ENCODE measurements at regions not wholly inside any gene's neighbourhood (a gene's known extent, or its start where the extent isn't known, plus 50 kb on each side); places are given as distances from the start of the nearest gene placed in this dataset.

DNA sequence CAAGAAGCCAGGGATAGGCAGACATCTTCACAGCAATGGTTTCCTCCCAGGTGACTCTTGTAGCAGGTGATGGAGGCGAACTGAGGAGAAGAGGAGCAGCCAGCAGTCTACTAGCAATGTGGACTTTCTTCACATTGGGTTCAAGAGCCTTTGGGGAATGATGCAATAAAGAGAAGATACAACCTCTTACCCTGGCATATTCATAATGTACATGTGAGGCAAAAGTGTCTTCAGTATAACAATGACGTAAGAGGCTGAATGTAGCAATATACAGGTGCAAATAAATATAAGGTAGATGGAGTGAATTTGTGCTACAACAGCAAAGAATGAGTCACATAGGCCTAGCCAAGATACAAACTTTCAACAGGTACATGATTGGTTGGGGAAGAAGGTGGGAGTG is 70.9 kb upstream of the SOX9 start:
- Histone ChIP-seq H3K4me1 (ENCODE audit: control insufficient read depth, insufficient read depth, low read length) (no peaks in the 10 kb centered on the region), H4K8ac (ENCODE audit: low read depth in 2 of 2, low read length in 2 of 2) (no peak overlapping the region), H4K5ac (ENCODE audit: low read depth, low read length) (no peak overlapping the region), H4K20me1 (ENCODE audit: insufficient read depth, low read length) (no peaks in the 10 kb centered on the region), H3K9me3 (ENCODE audit: control insufficient read depth, insufficient read depth, low read length) (no peaks in the 10 kb centered on the region), H3K27ac (ENCODE audit: insufficient read depth, low read length) (no peak overlapping the region), H3K56ac (ENCODE audit: extremely low read depth, insufficient read depth, low read length) (no peak overlapping the region), H3K79me1 (ENCODE audit: low read depth in 1 of 2, low read length in 2 of 2) (no peaks in the 10 kb centered on the region), H2BK5ac (ENCODE audit: low read depth, low read length, poor library complexity, severe bottlenecking) (no peak overlapping the region), H3K9me1 (ENCODE audit: insufficient read depth, low read length) (no peaks in the 10 kb centered on the region; the same call in 1 of the 2 replicates), H3K9ac (ENCODE audit: low read depth, low read length) (no peak overlapping the region), H4K91ac (ENCODE audit: insufficient read depth, low read depth, low read length) (no peak overlapping the region), H3K14ac (replicated peaks; ENCODE audit: low read depth, low read length) (no peak overlapping the region), H2AFZ (replicated peaks; ENCODE audit: low read length, poor library complexity) (no peak overlapping the region), H2AK5ac (ENCODE audit: low read depth, low read length) (no peak overlapping the region), H3K18ac (ENCODE audit: low read depth, low read length) (no peak overlapping the region), H3K36me3 (ENCODE audit: control insufficient read depth, insufficient read depth, low read length) (no peaks in the 10 kb centered on the region), H2BK120ac (ENCODE audit: low read depth, low read length) (no peak overlapping the region), H3K27me3 (ENCODE audit: control insufficient read depth, insufficient read depth, low read length) (peaks cover 14% of the 10 kb centered on the region), H2BK20ac (ENCODE audit: low read depth, low read length) (no peak overlapping the region), H3K4me3 (ENCODE audit: insufficient read depth, low read depth, low read length) (no peak overlapping the region), H3K4ac (ENCODE audit: low read depth, low read length) (no peak overlapping the region), H3K23ac (ENCODE audit: low read depth, low read length) (no peak overlapping the region), H2BK15ac (ENCODE audit: low read depth, low read length) (no peak overlapping the region), H3K4me2 (ENCODE audit: low read depth, low read length) (no peak overlapping the region), H2AK9ac (replicated peaks; ENCODE audit: low read depth, low read length, poor library complexity) (no peak overlapping the region)
- POLR2A ChIA-PET (ENCODE audit: unreplicated experiment): no interaction called here
- TF ChIP-seq MAFK (IDR thresholded peaks at IDR 0.05; ENCODE audit: low read depth, low read length) (no peak), CEBPB (IDR thresholded peaks at IDR 0.05; ENCODE audit: low read depth, low read length) (peak; percentile 31; the same call in 1 of the 2 replicates), MXI1 (IDR thresholded peaks at IDR 0.05; ENCODE audit: borderline replicate concordance, low read depth, low read length) (no peak), RCOR1 (IDR thresholded peaks at IDR 0.05; ENCODE audit: insufficient replicate concordance, low read length) (no peak), BHLHE40 (IDR thresholded peaks at IDR 0.05; ENCODE audit: low read depth, low read length) (no peak)
- TF ChIP-seq, protein P1, sequence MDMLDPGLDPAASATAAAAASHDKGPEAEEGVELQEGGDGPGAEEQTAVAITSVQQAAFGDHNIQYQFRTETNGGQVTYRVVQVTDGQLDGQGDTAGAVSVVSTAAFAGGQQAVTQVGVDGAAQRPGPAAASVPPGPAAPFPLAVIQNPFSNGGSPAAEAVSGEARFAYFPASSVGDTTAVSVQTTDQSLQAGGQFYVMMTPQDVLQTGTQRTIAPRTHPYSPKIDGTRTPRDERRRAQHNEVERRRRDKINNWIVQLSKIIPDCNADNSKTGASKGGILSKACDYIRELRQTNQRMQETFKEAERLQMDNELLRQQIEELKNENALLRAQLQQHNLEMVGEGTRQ (IDR thresholded peaks at IDR 0.05; ENCODE audit: low read depth, low read length): no peak
- no CpG with 5 or more reads among the region's 2 CpGs for whole genome bisulfite sequencing, 2 experiments (ENCODE audit: extremely low coverage in 2 of 2, insufficient read length in 1 of 2)
- dilution Hi-C loops (cut with HindIII; ENCODE audit: low sequenced_read_pairs, unreplicated experiment): no loop called here
- CTCF ChIA-PET: no interaction called here
- ATAC-seq (ENCODE audit: low read depth) (no peak), DNase-seq (no peak)
- no TSS peak for BruUV-seq (replicated peaks)
- intact Hi-C loops (cut with micrococcal nuclease): no loop called here
- in situ Hi-C loops (cut with MboI; ENCODE audit: low sequenced_read_pairs): no loop called here

Measured in IMR-90 (cell line).